Suprapubic skin (tissue), 4 donors: ENCODE measurements at regions not wholly inside any gene's neighbourhood (a gene's known extent, or its start where the extent isn't known, plus 50 kb on each side); places are given as distances from the start of the nearest gene placed in this dataset.

Experiments used
- CTCF ChIP-seq, 2 donors: fragments of 200-600 bp in 1 of 2; fragments of 450-650 bp in 1 of 2; sonication (generic) in 1 of 2; IDR thresholded peaks; one replicate each; pipeline ENCODE4 v1.5.1; 2016 to 2019; ENCODE audit warnings: antibody characterized with exemption in 2 of 2, mild to moderate bottlenecking in 1 of 2, moderate library complexity in 1 of 2
- EP300 ChIP-seq: sonication (generic); formaldehyde crosslinking; IDR thresholded peaks from one replicate; pipeline ENCODE4 v1.6.1; 2017; ENCODE audit warnings: antibody characterized with exemption
- POLR2A ChIP-seq, 2 donors: fragments of 450-650 bp; IDR thresholded peaks; one replicate each; pipeline ENCODE4 v1.6.1; 2017; ENCODE audit warnings: antibody characterized with exemption in 2 of 2, mild to moderate bottlenecking in 2 of 2, moderate library complexity in 2 of 2
- POLR2AphosphoS5 ChIP-seq, 3 donors: sonication (generic); formaldehyde crosslinking; IDR thresholded peaks; one replicate each; pipeline ENCODE4 v1.6.1; 2017; ENCODE audit warnings: antibody characterized with exemption in 3 of 3

GRCh38 chr6:88547768-88548167 is 381.6 kb upstream of the CNR1 start:
- TF ChIP-seq POLR2A (IDR thresholded peaks at IDR 0.05) (no peak), CTCF (IDR thresholded peaks at IDR 0.05) (no peak), EP300 (no peak), POLR2AphosphoS5 (IDR thresholded peaks at IDR 0.05) (no peak)
